ENCODE measurements at regions not wholly inside any gene's neighbourhood (a gene's known extent, or its start where the extent isn't known, plus 50 kb on each side); places are given as distances from the start of the nearest gene placed in this dataset.

DNA sequence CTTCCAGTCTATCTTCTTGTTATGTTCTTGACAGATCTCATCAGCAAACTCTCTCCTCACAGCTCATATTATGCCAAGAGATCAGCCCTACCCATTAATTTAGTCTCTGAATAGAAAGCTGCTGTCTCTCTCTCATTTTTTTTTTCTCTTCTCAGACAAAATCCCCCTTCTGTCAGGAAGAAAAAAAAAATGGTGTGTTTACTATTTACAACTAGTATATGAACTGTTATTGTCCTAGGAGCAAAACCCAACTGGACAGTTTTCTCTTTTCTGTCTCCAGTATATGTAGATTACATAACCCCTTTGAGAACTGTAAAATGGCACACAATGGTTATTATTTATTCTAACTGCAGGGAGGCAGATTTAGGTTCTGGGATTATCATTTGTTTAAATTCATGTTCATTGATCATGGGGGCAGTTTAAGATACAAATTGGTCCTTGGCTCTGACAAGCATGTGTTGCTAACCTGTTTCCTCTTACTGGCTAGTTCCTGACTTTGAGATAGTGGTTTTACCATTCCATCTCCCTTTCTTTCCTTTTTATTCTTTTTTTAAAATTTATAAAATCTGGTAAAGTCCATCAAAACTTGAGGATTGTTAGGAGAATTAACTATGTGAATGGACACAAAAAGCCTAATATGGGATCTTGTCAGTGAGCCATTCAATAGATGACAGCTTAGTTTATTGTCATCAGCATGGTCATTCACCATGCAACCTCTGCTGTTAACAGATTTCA lies 210.0 kb upstream of the PAPPA start:
- TF ChIP-seq, protein P1, sequence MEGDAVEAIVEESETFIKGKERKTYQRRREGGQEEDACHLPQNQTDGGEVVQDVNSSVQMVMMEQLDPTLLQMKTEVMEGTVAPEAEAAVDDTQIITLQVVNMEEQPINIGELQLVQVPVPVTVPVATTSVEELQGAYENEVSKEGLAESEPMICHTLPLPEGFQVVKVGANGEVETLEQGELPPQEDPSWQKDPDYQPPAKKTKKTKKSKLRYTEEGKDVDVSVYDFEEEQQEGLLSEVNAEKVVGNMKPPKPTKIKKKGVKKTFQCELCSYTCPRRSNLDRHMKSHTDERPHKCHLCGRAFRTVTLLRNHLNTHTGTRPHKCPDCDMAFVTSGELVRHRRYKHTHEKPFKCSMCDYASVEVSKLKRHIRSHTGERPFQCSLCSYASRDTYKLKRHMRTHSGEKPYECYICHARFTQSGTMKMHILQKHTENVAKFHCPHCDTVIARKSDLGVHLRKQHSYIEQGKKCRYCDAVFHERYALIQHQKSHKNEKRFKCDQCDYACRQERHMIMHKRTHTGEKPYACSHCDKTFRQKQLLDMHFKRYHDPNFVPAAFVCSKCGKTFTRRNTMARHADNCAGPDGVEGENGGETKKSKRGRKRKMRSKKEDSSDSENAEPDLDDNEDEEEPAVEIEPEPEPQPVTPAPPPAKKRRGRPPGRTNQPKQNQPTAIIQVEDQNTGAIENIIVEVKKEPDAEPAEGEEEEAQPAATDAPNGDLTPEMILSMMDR (IDR thresholded peaks at IDR 0.05), result no peak
- TF ChIP-seq POLR2A (IDR thresholded peaks at IDR 0.05), result no peak
